SK-N-SH treated with all-trans-retinoic acid at 6 μM for 48 hours (cell line): ENCODE measurements at regions not wholly inside any gene's neighbourhood (a gene's known extent, or its start where the extent isn't known, plus 50 kb on each side); places are given as distances from the start of the nearest gene placed in this dataset.

Source experiments
- SNAI2 ChIP-seq: fragments of 250-450 bp; sonication (Bioruptor Pico); IDR thresholded peaks from 2 replicates; pipeline ENCODE4 v1.5.0; 2020; ENCODE audit warnings: mild to moderate bottlenecking, moderate library complexity
- TCF4 ChIP-seq: fragments of 250-450 bp; sonication (Bioruptor Pico); IDR thresholded peaks from 2 replicates; pipeline ENCODE4 v1.8.0; 2021; ENCODE audit warnings: mild to moderate bottlenecking, moderate library complexity, borderline replicate concordance
- TF ChIP-seq, protein P1 (sequence below): fragments of 250-450 bp; sonication (Bioruptor Pico); IDR thresholded peaks from 2 replicates; pipeline ENCODE4 v1.8.0; 2020; ENCODE audit warnings: mild to moderate bottlenecking, moderate library complexity, borderline replicate concordance

DNA sequence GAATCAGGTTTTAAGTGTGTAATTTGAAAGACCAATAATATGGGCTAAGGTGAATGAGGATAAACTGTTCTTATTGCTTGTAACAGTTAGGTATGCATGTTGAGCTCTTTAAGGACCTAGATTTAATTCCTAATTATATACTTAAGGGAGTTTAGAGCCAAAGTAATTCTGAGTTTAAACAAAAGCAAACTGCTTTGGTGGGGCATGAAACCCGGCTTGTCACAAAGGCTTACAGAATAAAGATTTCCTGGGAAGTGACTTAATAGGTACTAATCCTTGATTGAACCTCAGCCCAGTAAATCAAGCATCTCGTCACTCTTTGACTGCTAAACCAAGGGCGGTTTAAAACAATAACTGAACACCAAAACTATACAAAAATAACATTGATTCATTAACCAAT lies 1324.2 kb downstream of the RPA4 start:
- no peak for TF ChIP-seq TCF4 (CRISPR knock-in tag)
- TF ChIP-seq, protein P1, sequence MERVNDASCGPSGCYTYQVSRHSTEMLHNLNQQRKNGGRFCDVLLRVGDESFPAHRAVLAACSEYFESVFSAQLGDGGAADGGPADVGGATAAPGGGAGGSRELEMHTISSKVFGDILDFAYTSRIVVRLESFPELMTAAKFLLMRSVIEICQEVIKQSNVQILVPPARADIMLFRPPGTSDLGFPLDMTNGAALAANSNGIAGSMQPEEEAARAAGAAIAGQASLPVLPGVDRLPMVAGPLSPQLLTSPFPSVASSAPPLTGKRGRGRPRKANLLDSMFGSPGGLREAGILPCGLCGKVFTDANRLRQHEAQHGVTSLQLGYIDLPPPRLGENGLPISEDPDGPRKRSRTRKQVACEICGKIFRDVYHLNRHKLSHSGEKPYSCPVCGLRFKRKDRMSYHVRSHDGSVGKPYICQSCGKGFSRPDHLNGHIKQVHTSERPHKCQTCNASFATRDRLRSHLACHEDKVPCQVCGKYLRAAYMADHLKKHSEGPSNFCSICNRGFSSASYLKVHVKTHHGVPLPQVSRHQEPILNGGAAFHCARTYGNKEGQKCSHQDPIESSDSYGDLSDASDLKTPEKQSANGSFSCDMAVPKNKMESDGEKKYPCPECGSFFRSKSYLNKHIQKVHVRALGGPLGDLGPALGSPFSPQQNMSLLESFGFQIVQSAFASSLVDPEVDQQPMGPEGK (CRISPR knock-in tag): no peak
- no peak for TF ChIP-seq SNAI2
